ENCODE measurements at regions not wholly inside any gene's neighbourhood (a gene's known extent, or its start where the extent isn't known, plus 50 kb on each side); places are given as distances from the start of the nearest gene placed in this dataset.

GRCh38 chr16:5580772-5581171, 483.2 kb upstream of the EEF2KMT start:
- Histone ChIP-seq H3K36me3 (replicated peaks in 1 of 2; ENCODE audit: control insufficient read depth in 1 of 2, insufficient read depth in 2 of 2, low read length in 2 of 2) (no peaks in the 10 kb centered on the region), H3K9me3 (ENCODE audit: low read length) (no peaks in the 10 kb centered on the region), H4K20me1 (ENCODE audit: insufficient read depth, low read length) (no peaks in the 10 kb centered on the region), H3K27me3 (ENCODE audit: control insufficient read depth in 1 of 2, insufficient read depth in 2 of 2, low read length in 2 of 2) (peaks cover 0 to 16% of the 10 kb centered on the region in 2 experiments; a peak in 1 of 5 replicates), H3K79me2 (ENCODE audit: insufficient read depth, low read length) (no peaks in the 10 kb centered on the region), H3K4me2 (ENCODE audit: low read depth, low read length) (no peak overlapping the region), H3K4me1 (ENCODE audit: insufficient read depth, low read length) (no peaks in the 10 kb centered on the region), H3K4me3 (replicated peaks in 1 of 3; ENCODE audit: insufficient read depth in 1 of 3, low read depth in 2 of 3, low read length in 3 of 3) (no peak overlapping the region), H3K9ac (ENCODE audit: insufficient read depth, low read depth, low read length) (no peak overlapping the region), H3K27ac (ENCODE audit: extremely low read length, insufficient read depth, low read length) (no peak overlapping the region), H2AFZ (ENCODE audit: low read length) (no peak overlapping the region)
- intact Hi-C loops (cut with micrococcal nuclease; ENCODE audit: unreplicated experiment), result no loop called here
- no TSS peak for BruUV-seq (replicated peaks)
- DNase-seq (ENCODE audit: low spot score) (no peak), FAIRE-seq (no peak), ATAC-seq (no peak)
- no peak for TF ChIP-seq TAF15 (IDR thresholded peaks at IDR 0.05; ENCODE audit: low read depth, low read length, poor library complexity, severe bottlenecking)
- no peak for TF ChIP-seq PRMT3 (CRISPR knock-in tag; IDR thresholded peaks at IDR 0.05; ENCODE audit: borderline replicate concordance, low read depth)
- no peak for TF ChIP-seq CENPX (CRISPR knock-in tag; IDR thresholded peaks at IDR 0.05)
- TF ChIP-seq ZNF224 (CRISPR knock-in tag; IDR thresholded peaks at IDR 0.05), result no peak
- no peak for TF ChIP-seq ZNF564 (CRISPR knock-in tag; IDR thresholded peaks at IDR 0.05)
- TF ChIP-seq HOXA5 (CRISPR knock-in tag; IDR thresholded peaks at IDR 0.05), result no peak
- TF ChIP-seq NR2F1 (CRISPR knock-in tag; IDR thresholded peaks at IDR 0.05), result no peak
- no peak for TF ChIP-seq CBFB (CRISPR knock-in tag; IDR thresholded peaks at IDR 0.05)
- no peak for TF ChIP-seq ZNF598 (CRISPR knock-in tag; IDR thresholded peaks at IDR 0.05; ENCODE audit: borderline replicate concordance)
- no peak for TF ChIP-seq HHEX (CRISPR knock-in tag; IDR thresholded peaks at IDR 0.05)
- TF ChIP-seq MTERF4 (CRISPR knock-in tag; IDR thresholded peaks at IDR 0.05), result no peak
- TF ChIP-seq GPBP1L1 (CRISPR knock-in tag; IDR thresholded peaks at IDR 0.05), result no peak
- no peak for TF ChIP-seq ZNF44 (CRISPR knock-in tag; IDR thresholded peaks at IDR 0.05)
- TF ChIP-seq FOXP4 (CRISPR knock-in tag; IDR thresholded peaks at IDR 0.05), result no peak
- no peak for TF ChIP-seq ELF4 (CRISPR knock-in tag; IDR thresholded peaks at IDR 0.05; ENCODE audit: borderline replicate concordance)
- TF ChIP-seq ZNF383 (CRISPR knock-in tag; IDR thresholded peaks at IDR 0.05; ENCODE audit: borderline replicate concordance), result no peak
- TF ChIP-seq ARNT2 (CRISPR knock-in tag; IDR thresholded peaks at IDR 0.05; ENCODE audit: low read depth), result no peak
- 35% methylated on average over 6 of the region's 6 CpGs for WGBS (ENCODE audit: low lambda C conversion rate)
- in situ Hi-C loops (cut with HindIII; ENCODE audit: extremely low pct_ligation_motif_present, low pct_unique_long_range_greater_than_20kb), result no loop called here
- ChIA-PET CTCF (ENCODE audit: low intra/inter-chr PET ratio, low total read pairs) (no interaction called here), POLR2A (interaction anchor here (0.6 kb wide), 1 partner anchor 356 kb away, joined by 3 read pairs; no protein-coding TSS in a partner anchor)

Data from HepG2 (cell line).